SIG-M5 treated with dmso at 0.1 percent for 504 hours (cell line): ENCODE measurements at regions not wholly inside any gene's neighbourhood (a gene's known extent, or its start where the extent isn't known, plus 50 kb on each side); places are given as distances from the start of the nearest gene placed in this dataset.

ENCODE experiments used
- DNase-seq: peaks from one replicate; lab custom pipeline; 2025; ENCODE audit not compliant: unreplicated experiment; lab: John Stamatoyannopoulos, UW

- no peak for DNase-seq
These were observed 488.4 kb upstream of the PIK3C3 start for GRCh38 chr18:41466436-41467160.

- no peak for DNase-seq
These were observed 489.6 kb upstream of the PIK3C3 start for GRCh38 chr18:41465386-41465785.

- no peak for DNase-seq
These were observed 490.8 kb upstream of the PIK3C3 start for GRCh38 chr18:41464278-41464677.

- no peak for DNase-seq
These were observed 492.1 kb upstream of the PIK3C3 start for GRCh38 chr18:41462946-41463345.

GRCh38 chr18:41461114-41461513 is 493.9 kb upstream of the PIK3C3 start:
- no peak for DNase-seq

- DNase-seq = no peak
These were observed 495.4 kb upstream of the PIK3C3 start for GRCh38 chr18:41459656-41460055.

GRCh38 chr18:41458376-41458775 is 496.7 kb upstream of the PIK3C3 start:
- DNase-seq = no peak

- DNase-seq = no peak
These were observed 497.2 kb upstream of the PIK3C3 start for GRCh38 chr18:41457765-41458326.

GRCh38 chr18:41456831-41457230 is 498.2 kb upstream of the PIK3C3 start:
- no peak for DNase-seq

GRCh38 chr18:41449612-41450011 is 505.4 kb upstream of the PIK3C3 start:
- no peak for DNase-seq

- DNase-seq = no peak
These were observed 510.1 kb upstream of the PIK3C3 start for GRCh38 chr18:41444943-41445342.

GRCh38 chr18:41436772-41437171 is 518.3 kb upstream of the PIK3C3 start:
- DNase-seq = no peak

GRCh38 chr18:41418598-41418997 is 536.4 kb upstream of the PIK3C3 start:
- DNase-seq = no peak

- DNase-seq = no peak
These were observed 539.0 kb upstream of the PIK3C3 start for GRCh38 chr18:41416044-41416443.

GRCh38 chr18:41410006-41410405 is 545.0 kb upstream of the PIK3C3 start:
- no peak for DNase-seq

- no peak for DNase-seq
These were observed 548.2 kb upstream of the PIK3C3 start for GRCh38 chr18:41406834-41407233.

GRCh38 chr18:41396861-41397260 is 558.2 kb upstream of the PIK3C3 start:
- no peak for DNase-seq

GRCh38 chr18:41396211-41396610 is 558.8 kb upstream of the PIK3C3 start:
- DNase-seq = no peak

GRCh38 chr18:41395695-41396094 is 559.3 kb upstream of the PIK3C3 start:
- DNase-seq = no peak

GRCh38 chr18:41391616-41392595 is 563.1 kb upstream of the PIK3C3 start:
- DNase-seq = peak; percentile 34

GRCh38 chr18:41390309-41390708 is 564.7 kb upstream of the PIK3C3 start:
- no peak for DNase-seq

GRCh38 chr18:41378598-41378997 is 576.4 kb upstream of the PIK3C3 start:
- no peak for DNase-seq
